ENCODE measurements at regions not wholly inside any gene's neighbourhood (a gene's known extent, or its start where the extent isn't known, plus 50 kb on each side); places are given as distances from the start of the nearest gene placed in this dataset.
"Not testable (repeated sequence)": the region's sequence is repeated elsewhere in the genome, so short reads cannot be mapped to it uniquely, and the experiment has no call there.

DNA sequence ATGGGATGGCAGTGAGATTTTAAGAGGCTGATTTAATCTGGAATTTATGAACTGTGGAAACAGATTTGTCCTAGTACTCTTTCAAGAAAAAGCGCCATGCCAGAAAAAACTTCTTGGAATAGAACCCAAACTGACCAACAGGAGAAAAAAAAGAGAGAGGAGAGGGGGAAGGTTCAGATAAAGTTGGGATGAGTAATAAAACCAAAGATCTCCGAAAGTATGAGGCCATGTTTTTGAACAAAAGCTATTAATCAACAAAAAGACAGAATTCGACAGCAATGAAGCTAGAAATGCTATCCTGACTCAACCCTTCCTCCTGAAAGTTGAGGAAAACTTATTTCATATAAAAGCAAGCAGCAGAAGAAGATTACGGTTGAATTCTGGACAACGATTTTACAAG lies 135.5 kb downstream of the CEMIP2 start:
- no peak for DNase-seq

DNA sequence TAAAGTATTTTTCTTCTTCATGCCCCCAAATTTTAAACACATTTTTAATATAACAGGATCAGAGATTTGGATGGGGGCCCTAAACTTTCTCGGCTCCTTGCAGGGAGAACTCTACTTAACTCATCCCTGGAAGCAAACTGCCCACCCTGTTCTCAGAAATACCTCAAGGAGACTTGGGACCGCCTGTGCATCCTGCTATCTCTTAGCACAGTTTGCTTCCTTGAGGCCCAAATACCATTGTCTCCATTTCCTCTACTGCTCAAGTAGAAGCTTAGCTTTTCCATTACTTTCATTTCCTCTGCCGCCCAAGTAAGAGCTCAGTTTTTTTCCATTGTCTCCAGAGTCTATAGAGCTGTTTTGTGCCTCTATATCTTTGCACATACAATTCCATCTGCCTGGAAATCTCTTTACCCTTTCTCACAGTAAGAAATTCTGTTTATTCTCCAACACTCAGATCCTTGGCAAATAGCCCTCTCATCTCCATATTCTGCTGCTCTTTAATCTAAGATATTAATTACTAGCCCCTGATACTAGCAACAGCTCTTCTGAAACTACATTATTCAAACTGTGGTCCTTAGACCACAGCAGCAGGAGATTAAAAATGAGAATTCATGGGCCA lies 137.8 kb downstream of the CEMIP2 start:
- DNase-seq, result no peak

DNA sequence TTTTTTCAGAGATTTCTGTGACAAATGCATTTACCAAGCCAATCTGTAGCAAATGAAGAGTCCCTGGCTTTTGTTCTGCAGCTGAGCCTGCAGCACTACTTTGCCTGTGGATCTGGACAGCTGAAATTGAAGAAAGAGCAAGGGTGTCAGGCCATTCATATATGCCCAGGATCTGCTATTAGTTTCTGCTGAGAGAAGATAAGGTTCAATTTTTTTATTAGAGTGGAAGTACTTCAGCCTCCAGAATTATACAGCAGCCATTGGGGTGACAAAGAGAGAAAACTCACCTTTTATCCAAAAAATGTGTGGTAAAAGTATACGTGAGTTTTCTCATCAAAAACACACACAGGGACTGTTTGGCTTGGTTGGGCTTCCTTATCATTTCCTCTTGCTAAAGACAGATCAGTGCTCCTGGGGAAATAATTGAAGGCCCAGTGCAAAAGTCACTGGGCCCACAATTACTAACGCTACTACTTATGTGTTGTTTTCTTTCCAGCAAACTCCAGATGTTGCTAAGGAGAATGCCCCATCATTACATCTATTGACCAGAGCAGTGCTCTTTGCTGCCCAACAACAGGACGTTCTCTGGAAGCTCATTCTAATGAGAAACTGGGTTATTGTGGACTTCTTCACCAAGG lies 138.6 kb downstream of the CEMIP2 start:
- DNase-seq, result no peak

DNA sequence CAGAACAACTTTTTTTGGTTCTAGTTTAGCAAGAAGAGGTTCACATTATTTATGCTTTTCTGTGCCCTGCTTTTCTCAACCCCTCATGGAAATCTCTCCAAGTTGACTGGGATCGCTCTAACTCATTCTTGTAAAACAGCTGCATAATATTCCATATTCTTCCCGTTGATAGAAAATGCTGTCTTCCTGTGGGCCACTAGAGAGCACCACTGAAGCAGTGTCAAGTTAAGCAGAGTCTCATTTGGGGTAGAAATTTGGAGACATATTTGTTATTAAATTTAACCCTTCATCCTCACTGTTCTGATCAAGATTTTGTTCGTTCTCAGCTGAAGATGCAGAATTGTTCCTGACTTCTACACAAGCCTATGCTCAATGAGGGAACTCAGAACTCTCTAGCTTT lies 140.1 kb downstream of the CEMIP2 start:
- no peak for DNase-seq

DNA sequence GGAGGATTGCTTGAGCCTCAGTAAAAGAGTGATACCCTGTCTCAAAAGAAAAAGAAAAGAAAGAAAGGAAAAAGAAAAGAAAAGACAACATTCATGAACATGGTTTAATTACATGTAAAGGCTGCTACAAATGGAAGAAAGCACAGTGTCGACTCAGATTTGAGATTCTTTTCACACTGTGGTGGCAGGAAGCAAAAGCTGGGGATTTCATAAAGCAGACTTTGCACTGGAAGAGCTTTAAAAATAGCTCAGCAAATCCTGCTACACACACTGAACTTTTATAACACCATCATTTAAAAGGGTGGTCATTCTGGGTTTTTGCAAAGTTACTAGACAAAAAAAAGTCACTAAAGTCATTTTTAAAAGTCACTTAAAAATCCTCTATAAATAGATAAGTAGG lies 140.8 kb downstream of the CEMIP2 start:
- no peak for DNase-seq

DNA sequence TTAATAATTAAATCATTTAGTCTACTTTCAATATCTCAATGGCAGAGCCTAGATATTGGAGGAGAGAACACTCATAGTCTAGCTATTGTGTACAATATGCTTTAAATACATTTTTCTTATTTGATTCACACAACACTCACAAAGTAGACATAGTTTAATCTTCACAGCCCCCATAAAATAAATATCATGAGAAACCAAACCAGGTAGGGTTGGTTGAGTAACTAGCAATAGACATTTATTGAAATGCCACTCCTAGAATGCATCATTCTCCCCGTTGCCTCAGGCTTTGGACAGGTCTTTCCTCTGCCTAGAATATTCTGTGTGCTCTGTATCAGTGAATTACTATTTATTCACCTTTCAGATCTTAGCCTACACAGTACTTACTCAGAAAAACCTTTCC lies 141.9 kb downstream of the CEMIP2 start:
- DNase-seq, result no peak

DNA sequence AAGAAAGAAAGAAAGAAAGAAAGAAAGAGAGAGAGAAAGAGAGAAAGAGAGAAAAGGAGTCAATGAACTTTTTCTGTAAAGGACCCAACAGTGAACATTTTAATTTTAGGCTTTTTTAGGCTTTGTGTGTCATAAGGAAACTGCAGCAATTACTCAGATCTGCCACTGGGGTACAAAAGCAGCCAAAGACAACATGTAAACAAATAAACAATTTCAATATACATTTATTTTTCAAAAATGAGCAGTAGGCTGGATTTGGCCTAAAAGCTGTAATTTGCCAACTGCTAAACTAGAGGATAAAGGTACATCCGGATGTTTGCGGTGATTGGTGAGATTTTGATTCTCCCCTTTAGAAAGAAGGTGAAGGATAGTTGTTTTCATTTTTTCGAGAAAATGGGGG lies 143.6 kb downstream of the CEMIP2 start:
- DNase-seq, result no peak

DNA sequence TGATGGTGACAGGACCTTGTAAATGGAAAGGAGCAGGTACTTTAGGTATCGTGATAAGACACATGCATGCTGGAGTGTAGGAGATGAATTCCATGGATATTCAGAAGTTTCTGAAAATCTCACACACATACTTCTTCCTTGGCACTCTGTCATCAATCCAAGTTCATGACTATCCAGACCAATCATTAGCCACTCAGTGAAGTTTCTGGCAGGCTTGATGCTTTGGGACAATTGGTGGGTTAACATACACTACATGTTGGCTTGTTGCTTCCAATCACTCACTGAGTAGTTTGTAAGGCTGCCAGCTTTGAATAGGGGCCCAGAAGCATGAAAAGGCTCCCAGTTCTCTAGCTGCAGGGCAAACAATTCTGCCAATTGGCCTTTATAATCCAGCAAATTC lies 147.6 kb downstream of the CEMIP2 start:
- DNase-seq, result no peak

DNA sequence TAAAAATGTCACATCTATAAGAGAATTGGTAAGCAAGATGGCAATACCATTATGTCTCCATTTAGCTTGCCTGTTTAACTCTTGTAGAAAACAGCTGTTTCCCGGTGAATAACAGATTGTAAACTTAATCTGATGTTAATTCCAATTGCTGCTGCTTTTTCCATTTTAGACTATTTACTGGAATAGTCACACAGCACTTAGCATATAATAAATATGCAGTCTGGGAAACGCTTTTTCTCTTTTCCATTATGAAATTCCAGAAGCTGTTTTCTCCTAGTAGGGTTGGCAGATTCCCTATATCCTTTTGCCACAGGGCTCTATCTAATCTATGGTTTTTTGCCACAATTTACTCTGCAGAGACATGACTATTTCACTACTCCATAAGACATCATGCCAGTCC lies 148.0 kb downstream of the CEMIP2 start:
- no peak for DNase-seq

DNA sequence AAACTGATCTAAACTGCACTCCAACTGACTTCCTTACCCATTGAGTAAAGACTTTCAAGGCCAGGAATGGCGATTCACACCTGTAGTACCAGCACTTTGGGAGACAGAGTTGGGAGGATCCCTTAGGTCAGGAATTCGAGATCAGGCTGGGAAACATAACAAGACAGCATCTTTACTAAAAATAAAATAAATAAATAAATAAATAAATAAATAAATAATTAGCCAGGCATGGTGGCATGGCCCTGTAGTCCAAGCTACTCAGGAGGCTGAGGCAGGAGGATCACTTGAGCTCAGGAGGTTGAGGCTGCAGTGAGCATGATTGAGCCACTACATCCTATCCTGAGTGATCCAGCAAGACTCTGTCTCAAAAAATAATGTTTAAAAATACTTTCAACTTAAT lies 148.4 kb downstream of the CEMIP2 start:
- no peak for DNase-seq

DNA sequence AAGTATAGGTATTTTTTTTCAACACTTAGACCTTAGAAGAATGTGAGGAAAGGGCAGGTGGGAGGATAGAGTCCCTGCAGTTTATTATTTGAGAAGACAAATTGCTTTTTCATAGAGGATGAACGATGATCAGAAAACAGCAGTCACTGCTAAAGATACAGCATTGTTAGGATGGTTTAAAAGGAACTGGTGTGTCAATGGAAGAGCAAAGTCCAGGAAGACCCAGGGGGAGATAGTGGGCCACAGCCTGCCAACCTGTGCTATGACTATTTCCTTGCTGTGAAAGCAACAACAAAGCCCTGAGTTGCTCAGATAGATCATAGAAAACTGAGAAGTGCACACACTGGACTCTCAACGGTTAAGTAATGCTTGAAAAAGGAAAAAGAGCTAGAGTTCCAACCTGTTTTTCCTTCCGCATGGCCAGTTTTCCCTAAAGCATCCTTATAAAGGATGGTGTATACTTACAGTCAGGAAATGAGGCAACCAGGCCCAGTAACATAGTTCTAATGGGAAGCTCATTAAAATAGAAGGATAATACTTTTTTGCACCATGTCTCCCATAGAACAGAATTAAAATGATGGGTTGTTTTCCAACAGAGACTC lies 153.8 kb downstream of the CEMIP2 start:
- no peak for DNase-seq

DNA sequence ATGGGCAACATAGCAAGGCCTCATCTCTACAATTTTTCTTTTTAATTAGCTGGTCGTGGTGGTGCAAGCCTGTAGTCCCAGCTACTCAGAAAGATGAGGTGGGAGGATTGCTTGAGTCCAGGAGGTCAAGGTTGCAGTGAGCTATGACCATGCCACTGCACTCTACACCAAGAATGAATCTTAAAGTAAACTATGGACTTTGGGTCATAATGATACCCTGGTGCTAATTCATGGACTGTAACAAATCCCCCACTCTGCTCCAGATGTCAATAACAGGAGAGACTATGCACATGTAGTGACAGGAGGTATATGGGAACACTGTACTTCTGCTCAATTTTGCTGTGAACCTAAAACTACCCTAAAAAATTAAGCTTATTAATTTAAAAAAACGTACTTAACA lies 155.4 kb downstream of the CEMIP2 start:
- DNase-seq, result no peak

DNA sequence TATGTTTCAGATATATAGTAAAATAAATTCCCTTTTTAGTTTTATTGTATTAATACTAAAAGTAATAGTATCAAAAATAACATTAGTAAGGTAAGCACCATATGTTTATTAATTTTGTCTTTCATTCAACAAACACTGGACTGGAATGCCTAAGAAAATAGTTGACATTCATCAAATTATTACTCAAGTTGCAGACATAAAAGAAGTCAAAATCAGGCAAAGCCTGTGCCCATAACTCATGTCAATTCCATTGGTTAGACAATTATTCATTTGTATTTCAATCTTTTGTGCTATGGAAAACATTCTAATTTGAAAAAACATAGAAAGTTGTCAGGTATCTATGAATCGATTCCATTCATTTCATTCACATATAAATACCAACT lies 158.9 kb downstream of the CEMIP2 start:
- DNase-seq, result no peak

DNA sequence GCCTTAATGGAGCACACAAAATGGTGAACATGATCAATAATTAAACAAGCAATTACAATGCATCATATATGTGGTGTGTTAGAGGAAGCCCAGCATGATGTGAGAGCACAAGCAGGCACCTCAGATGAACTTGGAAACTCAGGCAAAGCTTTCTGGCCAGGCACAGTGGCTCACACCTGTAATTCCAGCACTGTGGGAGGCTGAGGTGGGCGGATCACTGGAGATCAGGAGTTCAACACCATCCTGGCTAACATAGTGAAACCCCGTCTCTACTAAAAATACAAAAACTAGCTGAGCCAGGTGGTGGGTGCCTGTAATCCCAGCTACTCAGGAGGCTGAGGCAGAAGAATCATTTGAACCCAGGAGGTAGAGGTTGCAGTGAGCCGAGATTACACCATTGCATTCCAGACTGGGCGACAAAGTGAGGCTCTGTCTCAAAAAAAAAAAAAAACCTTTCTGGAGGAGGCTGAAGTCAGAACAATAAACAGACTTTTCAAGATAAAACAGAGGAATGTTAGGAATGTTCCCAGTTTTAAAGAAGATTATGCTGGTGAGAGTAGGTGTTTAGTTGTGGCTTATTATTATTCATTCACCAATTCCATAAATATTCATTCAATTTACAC lies 159.4 kb downstream of the CEMIP2 start:
- no peak for DNase-seq

DNA sequence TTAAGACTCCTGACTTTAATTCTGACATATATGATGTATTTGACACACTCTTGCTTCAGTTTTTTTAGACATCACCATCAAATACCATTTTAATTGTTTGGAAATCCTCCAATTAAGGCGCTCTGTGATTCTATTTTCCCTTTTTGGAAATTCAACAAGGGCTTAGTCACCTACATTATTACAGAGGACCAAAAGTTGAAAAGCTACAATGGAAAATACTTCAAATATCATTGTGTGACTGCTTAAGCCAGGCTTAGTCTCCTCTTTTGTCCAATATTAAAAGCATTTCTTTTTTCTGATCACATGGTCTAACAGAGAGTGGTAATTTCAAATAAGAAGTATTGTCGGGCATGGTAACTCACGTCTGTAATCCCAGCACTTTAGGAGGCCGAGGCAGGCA lies 160.3 kb downstream of the CEMIP2 start:
- DNase-seq, result no peak

DNA sequence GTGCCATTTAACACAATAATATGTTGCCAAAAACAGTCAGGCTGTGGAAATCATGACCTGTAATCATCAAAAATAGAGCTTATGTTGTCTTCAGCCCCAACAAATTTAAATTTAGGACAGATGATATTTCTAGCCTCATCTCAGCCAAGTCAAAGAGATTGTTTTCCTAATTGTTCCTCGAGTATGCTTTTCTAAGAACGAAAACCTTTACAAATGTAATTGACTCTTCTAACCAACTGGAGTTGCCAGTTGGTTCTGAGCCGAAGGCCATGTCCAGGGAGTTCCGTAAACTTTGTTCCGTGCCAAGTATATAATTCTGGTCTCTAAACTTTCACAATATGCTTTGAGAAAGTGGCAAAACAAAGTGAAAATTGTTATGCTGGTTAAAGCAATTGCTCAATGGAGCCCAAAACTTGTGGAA lies 160.8 kb downstream of the CEMIP2 start:
- DNase-seq, result no peak

DNA sequence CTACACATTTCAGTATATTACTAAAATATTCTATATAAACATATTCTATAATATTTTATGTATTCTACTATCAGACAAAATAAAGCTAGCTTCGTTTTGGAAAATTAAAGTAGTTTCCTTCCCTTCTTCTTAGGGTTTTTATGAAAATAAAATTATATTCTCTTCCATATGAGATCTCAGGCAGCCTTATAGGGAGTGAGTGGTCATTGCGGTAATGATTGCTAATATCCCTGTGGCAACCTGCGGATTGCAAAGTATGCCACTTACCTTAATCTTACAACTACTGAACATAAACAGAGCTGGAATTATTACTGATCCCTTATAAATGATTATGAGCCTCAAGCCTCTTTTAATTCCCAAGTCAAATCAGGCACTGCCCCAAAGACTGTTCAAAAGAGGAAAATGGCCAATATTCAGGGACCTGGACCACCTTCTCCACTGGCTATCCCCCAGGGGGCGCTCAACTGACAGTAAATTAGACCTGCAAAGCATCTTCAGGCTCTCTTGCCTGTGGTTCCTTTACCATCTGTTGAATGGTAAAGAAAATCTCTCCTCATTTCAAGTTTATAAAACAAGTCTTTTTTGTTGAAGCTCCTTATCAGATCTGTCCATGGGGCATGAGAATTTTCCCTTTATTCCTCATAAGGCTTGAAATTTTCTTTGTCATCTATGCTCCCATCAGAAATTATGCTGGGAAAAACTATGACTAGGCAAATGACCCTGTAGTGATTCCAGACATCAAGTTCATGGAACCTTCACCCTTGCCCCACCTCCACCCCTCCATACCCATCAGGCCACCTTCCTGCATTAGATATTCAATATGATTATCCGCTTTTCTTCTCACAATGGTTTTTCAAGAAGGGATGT lies 163.9 kb downstream of the CEMIP2 start:
- DNase-seq, result peak; percentile 26

DNA sequence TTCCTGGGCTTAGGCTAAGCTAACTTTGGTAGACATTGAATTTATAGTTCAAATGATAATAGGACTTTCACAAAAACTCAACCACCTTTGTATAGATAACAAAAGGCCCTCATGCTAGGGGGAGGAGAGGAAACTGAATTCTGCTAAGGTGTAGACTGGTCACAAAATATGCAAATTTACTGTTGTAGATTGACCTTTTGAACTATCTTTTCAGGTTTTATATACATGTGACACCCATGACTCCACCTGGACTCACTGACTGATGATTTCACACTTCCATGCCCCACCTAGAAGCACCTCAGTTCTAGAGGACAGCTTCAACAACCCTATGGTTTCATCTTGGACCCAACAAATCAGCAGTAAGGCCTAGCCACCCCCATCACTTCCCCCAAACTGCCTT lies 165.7 kb downstream of the CEMIP2 start:
- DNase-seq, result no peak

DNA sequence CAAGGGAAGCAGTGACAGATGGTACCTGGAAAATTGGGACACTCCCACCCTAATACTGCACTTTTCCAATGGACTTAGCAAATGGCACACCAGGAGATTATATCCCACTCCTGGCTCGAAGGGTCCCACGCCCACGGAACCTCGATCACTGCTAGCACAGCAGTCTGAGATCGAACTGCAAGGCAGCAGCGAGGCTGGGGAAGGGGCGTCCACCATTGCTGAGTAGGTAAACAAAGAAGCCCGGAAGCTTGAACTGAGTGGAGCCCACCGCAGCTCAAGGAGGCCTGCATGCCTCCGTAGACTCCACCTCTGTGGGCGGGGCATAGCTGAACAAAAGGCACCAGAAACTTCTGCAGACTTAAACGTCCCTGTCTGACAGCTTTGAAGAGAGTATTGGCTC lies 172.6 kb downstream of the CEMIP2 start:
- not testable (repeated sequence) for DNase-seq

DNA sequence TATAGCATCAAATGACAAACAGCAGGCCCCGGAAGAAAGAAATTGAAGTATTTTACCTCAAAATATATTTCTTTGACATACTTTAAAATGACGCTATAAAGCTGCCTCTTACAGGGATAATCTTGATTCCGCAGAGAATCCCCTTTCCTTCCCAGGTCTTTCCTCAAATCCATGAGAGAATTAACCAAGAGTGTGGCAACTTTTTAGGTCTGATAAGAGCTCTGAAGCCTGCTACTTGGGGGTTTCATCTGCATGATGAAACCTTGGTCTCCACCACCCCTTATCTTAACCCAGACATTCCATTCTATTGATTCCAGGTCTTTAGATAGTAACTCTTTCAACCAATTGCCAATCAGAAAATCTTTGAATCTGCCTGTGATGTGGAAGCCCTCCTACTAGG lies 173.8 kb downstream of the CEMIP2 start:
- DNase-seq, result no peak

DNA sequence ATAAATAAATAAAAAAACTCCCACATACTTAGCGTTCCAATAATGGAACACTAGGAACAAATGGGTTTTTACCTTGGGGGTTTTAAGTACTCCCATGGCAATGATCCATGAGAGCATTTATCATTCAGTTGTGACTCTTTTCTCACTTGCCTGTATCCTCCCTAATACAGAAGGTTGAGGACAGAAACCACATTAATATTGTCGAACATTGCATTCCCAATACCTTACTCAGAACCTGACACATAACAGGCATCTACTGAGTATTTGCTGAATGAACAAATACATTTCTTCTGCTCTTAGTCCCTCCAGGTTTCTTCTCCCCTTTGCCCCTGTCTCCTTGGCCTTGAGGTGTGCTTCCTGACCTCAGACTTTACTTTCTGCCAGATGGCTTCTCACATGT lies 175.9 kb downstream of the CEMIP2 start:
- DNase-seq, result no peak

DNA sequence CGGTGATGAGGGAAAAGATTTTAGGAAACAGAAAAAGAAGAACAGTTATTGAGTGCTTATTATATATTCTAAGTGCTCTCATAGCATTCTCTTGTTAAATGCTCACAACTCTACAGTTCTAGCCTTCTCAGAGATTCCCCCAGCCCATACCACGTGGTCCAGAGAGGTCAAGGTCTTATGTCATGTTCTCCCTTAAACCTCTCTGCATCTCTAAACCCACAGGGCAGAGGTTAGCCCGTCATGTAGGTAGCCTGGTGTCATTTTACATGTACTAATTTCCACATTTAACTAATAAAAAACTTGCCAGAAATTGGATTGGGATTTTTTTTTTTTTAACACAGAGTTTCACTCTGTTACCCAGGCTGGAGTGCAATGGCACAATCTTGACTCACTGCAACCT lies 178.0 kb downstream of the CEMIP2 start:
- no peak for DNase-seq

DNA sequence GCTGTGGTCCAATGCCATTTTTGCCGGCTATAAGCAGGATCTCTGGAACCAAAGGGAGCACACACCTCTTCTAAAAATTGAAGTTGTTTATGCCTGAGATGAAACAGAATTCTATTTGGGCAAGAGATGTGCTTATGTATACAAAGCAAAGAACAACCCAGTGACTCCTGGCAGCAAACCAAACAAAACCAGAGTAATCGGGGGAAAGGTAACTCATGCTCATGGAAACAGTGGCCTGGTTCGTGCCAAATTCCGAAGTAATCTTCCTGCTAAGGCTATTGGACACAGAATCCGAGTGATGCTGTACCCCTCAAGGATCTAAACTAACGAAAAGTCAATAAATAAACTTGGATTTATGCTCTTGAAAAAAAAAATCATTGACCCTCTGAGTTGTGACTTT lies 178.7 kb downstream of the CEMIP2 start:
- DNase-seq, result no peak
